ENCODE measurements at regions not wholly inside any gene's neighbourhood (a gene's known extent, or its start where the extent isn't known, plus 50 kb on each side); places are given as distances from the start of the nearest gene placed in this dataset.
"Not testable (repeated sequence)": the region's sequence is repeated elsewhere in the genome, so short reads cannot be mapped to it uniquely, and the experiment has no call there.

DNA sequence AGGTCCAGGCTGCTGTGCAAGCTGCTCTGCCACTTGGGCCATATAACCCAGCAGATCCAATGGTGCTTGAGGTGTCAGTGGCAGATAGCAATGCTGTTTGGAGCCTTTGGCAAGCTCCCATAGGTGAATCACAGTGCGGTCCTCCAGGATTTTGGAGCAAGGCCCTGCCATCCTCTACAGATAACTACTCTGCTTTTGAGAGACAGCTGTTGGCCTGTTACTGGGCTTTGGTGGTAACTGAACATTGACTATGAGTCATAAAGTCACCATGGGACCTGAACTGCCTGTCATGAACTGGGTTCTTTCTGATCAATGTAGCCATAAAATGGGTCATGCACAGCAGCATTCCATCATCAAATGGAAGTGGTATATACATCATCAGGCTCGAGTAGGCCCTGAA lies 92.0 kb upstream of the IGLL5 start:
- not testable (repeated sequence) for H3K27ac ChIP-seq (ENCODE audit: low read depth, low read length, poor library complexity, severe bottlenecking); H3F3A ChIP-seq (ENCODE audit: insufficient read depth, low read length); H3K9ac ChIP-seq (ENCODE audit: low read length); H4K20me1 ChIP-seq (ENCODE audit: insufficient read depth, low read length); H3K27me3 ChIP-seq (ENCODE audit: insufficient read depth, low read length); H3K4me1 ChIP-seq (ENCODE audit: insufficient read depth, low read length, severe bottlenecking); H3K4me2 ChIP-seq (ENCODE audit: low read length); H2AFZ ChIP-seq (ENCODE audit: low read length); H3K36me3 ChIP-seq (ENCODE audit: insufficient read depth, low read length); H3K79me2 ChIP-seq (ENCODE audit: insufficient read depth, low read length); H3K9me2 ChIP-seq (ENCODE audit: low read depth, low read length); H3K9me3 ChIP-seq (ENCODE audit: low read length); H3K4me3 ChIP-seq (ENCODE audit: low read depth, low read length, poor library complexity, severe bottlenecking)

DNA sequence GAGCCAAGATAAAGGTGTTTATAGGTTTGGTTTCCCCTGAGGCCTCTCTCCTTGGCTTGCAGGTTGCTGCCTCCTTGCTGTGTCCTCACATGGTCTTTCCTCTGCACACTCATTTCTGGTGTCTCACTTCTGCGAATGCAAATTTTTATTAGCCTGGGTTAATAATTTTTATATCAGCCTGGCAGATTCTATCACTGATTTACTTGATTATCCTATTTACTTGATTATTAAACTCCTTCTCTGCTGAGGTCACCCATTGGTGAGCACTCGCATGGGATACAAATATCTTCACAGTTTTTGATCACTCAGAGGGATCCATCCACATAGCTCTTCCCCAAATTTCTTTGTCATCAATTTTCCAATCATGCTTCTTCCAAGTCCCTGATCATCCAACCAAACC lies 90.9 kb upstream of the IGLL5 start:
- H4K20me1 ChIP-seq (ENCODE audit: insufficient read depth, low read length), result no peaks in the 10 kb centered on the region
- no peak overlapping the region for H3K27ac ChIP-seq (ENCODE audit: low read depth, low read length, poor library complexity, severe bottlenecking)
- no peaks in the 10 kb centered on the region for H3K27me3 ChIP-seq (ENCODE audit: insufficient read depth, low read length)
- H3K4me2 ChIP-seq (ENCODE audit: low read length), result no peak overlapping the region
- peaks cover 11% of the 10 kb centered on the region for H3K4me1 ChIP-seq (ENCODE audit: insufficient read depth, low read length, severe bottlenecking)
- no peaks in the 10 kb centered on the region for H3F3A ChIP-seq (ENCODE audit: insufficient read depth, low read length)
- H3K4me3 ChIP-seq (ENCODE audit: low read depth, low read length, poor library complexity, severe bottlenecking), result no peak overlapping the region
- H3K9me2 ChIP-seq (ENCODE audit: low read depth, low read length), result no peaks in the 10 kb centered on the region
- TF ChIP-seq, protein P1, sequence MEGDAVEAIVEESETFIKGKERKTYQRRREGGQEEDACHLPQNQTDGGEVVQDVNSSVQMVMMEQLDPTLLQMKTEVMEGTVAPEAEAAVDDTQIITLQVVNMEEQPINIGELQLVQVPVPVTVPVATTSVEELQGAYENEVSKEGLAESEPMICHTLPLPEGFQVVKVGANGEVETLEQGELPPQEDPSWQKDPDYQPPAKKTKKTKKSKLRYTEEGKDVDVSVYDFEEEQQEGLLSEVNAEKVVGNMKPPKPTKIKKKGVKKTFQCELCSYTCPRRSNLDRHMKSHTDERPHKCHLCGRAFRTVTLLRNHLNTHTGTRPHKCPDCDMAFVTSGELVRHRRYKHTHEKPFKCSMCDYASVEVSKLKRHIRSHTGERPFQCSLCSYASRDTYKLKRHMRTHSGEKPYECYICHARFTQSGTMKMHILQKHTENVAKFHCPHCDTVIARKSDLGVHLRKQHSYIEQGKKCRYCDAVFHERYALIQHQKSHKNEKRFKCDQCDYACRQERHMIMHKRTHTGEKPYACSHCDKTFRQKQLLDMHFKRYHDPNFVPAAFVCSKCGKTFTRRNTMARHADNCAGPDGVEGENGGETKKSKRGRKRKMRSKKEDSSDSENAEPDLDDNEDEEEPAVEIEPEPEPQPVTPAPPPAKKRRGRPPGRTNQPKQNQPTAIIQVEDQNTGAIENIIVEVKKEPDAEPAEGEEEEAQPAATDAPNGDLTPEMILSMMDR (IDR thresholded peaks at IDR 0.05; ENCODE audit: low read length), result no peak
- TF ChIP-seq EZH2 (IDR thresholded peaks at IDR 0.05; ENCODE audit: borderline replicate concordance, low read length), result no peak
- H3K9ac ChIP-seq (ENCODE audit: low read length), result no peak overlapping the region
- no peak overlapping the region for H2AFZ ChIP-seq (ENCODE audit: low read length)
- no peaks in the 10 kb centered on the region; the same call in 1 of the 2 replicates for H3K36me3 ChIP-seq (ENCODE audit: insufficient read depth, low read length)
- H3K79me2 ChIP-seq (ENCODE audit: insufficient read depth, low read length), result no peaks in the 10 kb centered on the region
- no peaks in the 10 kb centered on the region for H3K9me3 ChIP-seq (ENCODE audit: low read length)

DNA sequence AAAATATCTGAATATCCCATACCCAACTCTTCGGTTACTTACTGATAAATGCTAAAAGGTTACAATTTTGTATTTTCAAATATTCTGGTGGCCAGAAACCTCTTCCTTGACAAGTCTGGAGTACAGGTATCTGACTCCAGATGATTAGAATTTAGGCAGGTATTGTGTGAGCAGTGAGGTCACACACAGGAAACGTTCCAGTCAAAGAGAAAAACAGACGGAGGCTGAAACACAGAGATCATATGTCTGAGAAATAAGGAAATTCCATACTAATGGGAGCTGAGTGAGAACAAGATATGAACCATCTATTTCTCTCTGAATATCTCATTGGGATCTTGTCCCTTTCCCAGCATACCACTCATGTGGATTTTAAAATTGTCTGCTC lies 89.4 kb upstream of the IGLL5 start:
- Histone ChIP-seq H3K36me3 (ENCODE audit: insufficient read depth, low read length) (no peaks in the 10 kb centered on the region; the same call in 1 of the 2 replicates), H3K9me2 (ENCODE audit: low read depth, low read length) (no peaks in the 10 kb centered on the region), H4K20me1 (ENCODE audit: insufficient read depth, low read length) (no peaks in the 10 kb centered on the region), H3K9ac (ENCODE audit: low read length) (no peak overlapping the region), H3K4me1 (ENCODE audit: insufficient read depth, low read length, severe bottlenecking) (peaks cover 26% of the 10 kb centered on the region), H3F3A (ENCODE audit: insufficient read depth, low read length) (no peaks in the 10 kb centered on the region), H3K4me2 (ENCODE audit: low read length) (no peak overlapping the region), H3K27ac (ENCODE audit: low read depth, low read length, poor library complexity, severe bottlenecking) (no peak overlapping the region), H3K79me2 (ENCODE audit: insufficient read depth, low read length) (no peaks in the 10 kb centered on the region), H3K9me3 (ENCODE audit: low read length) (no peaks in the 10 kb centered on the region), H2AFZ (ENCODE audit: low read length) (no peak overlapping the region), H3K4me3 (ENCODE audit: low read depth, low read length, poor library complexity, severe bottlenecking) (no peak overlapping the region), H3K27me3 (ENCODE audit: insufficient read depth, low read length) (no peaks in the 10 kb centered on the region)
- TF ChIP-seq, protein P1 (IDR thresholded peaks at IDR 0.05; ENCODE audit: low read length), result no peak
- TF ChIP-seq EZH2 (IDR thresholded peaks at IDR 0.05; ENCODE audit: borderline replicate concordance, low read length), result no peak

DNA sequence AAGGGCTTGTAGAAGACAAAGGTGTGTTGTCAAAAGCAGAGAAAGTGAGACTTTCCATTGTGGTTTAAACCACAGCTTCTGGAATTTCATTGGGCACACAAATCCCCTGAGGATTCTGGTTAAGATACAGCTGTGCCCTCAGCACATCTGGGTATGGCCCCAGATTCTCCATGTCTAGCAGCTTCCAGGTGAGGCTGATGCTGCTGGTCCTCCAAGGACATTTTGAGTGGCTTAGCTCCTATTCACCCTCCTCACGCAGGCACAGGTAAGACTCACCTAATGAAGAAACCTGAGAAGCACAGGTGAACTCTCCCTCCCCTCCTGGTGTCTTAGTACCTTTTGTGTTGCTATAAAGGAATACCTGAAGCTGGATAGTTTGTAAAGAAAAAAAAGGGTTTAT lies 88.9 kb upstream of the IGLL5 start:
- H3K79me2 ChIP-seq (ENCODE audit: insufficient read depth, low read length), result no peaks in the 10 kb centered on the region
- no peaks in the 10 kb centered on the region for H3F3A ChIP-seq (ENCODE audit: insufficient read depth, low read length)
- no peaks in the 10 kb centered on the region for H4K20me1 ChIP-seq (ENCODE audit: insufficient read depth, low read length)
- H3K27ac ChIP-seq (ENCODE audit: low read depth, low read length, poor library complexity, severe bottlenecking), result no peak overlapping the region
- no peak overlapping the region for H2AFZ ChIP-seq (ENCODE audit: low read length)
- no peak overlapping the region for H3K9ac ChIP-seq (ENCODE audit: low read length)
- no peak overlapping the region for H3K4me2 ChIP-seq (ENCODE audit: low read length)
- H3K9me2 ChIP-seq (ENCODE audit: low read depth, low read length), result no peaks in the 10 kb centered on the region
- H3K9me3 ChIP-seq (ENCODE audit: low read length), result no peaks in the 10 kb centered on the region
- TF ChIP-seq, protein P1 (IDR thresholded peaks at IDR 0.05; ENCODE audit: low read length), result no peak
- TF ChIP-seq EZH2 (IDR thresholded peaks at IDR 0.05; ENCODE audit: borderline replicate concordance, low read length), result no peak
- peaks cover 30% of the 10 kb centered on the region for H3K4me1 ChIP-seq (ENCODE audit: insufficient read depth, low read length, severe bottlenecking)
- H3K36me3 ChIP-seq (ENCODE audit: insufficient read depth, low read length), result no peaks in the 10 kb centered on the region; the same call in 1 of the 2 replicates
- H3K4me3 ChIP-seq (ENCODE audit: low read depth, low read length, poor library complexity, severe bottlenecking), result no peak overlapping the region
- H3K27me3 ChIP-seq (ENCODE audit: insufficient read depth, low read length), result no peaks in the 10 kb centered on the region

Data from OCI-LY1 (cell line).